Esophagus muscularis mucosa (tissue), 4 donors: ENCODE measurements at regions not wholly inside any gene's neighbourhood (a gene's known extent, or its start where the extent isn't known, plus 50 kb on each side); places are given as distances from the start of the nearest gene placed in this dataset.

Experiments used
- DNase-seq: peaks from one replicate; pipeline ENCODE4 v3.0.0-alpha.2; 2017; ENCODE audit errors: extremely low spot score
- H3K27ac ChIP-seq, 4 donors: fragments of 200-600 bp; sonication (generic); replicated peaks in 1 of 4; 1 replicate in 3 of 4; 2 replicates in 1 of 4; pipeline ENCODE4 v1.5.1; 2016 to 2019; ENCODE audit warnings: mild to moderate bottlenecking in 1 of 4
- H3K27me3 ChIP-seq, 4 donors: fragments of 200-600 bp; sonication (generic); one replicate each; pipeline versions ENCODE4 v1.5.1 to v1.6.0; 2016 to 2019
- H3K36me3 ChIP-seq, 4 donors: fragments of 200-600 bp; sonication (generic); one replicate each; pipeline ENCODE4 v1.5.1; 2016 to 2019
- H3K4me1 ChIP-seq, 4 donors: fragments of 200-600 bp; sonication (generic); one replicate each; pipeline ENCODE4 v1.5.1; 2016 to 2019
- H3K4me3 ChIP-seq, 4 donors: fragments of 200-600 bp; sonication (generic); 1 replicate in 2 of 4; 2 replicates in 2 of 4; pipeline ENCODE4 v1.5.1; 2016 to 2019; ENCODE audit warnings: mild to moderate bottlenecking in 4 of 4, moderate library complexity in 1 of 4
- H3K9me3 ChIP-seq, 4 donors: fragments of 200-600 bp; sonication (generic); 1 replicate in 3 of 4; 2 replicates in 1 of 4; pipeline ENCODE4 v1.5.1; 2016 to 2019
- EP300 ChIP-seq: sonication (generic); formaldehyde crosslinking; IDR thresholded peaks from one replicate; pipeline ENCODE4 v1.6.1; 2017; ENCODE audit warnings: antibody characterized with exemption
- POLR2A ChIP-seq: fragments of 450-650 bp; IDR thresholded peaks from one replicate; pipeline ENCODE4 v1.6.1; 2017; ENCODE audit warnings: antibody characterized with exemption, moderate library complexity, mild to moderate bottlenecking, low read depth
- POLR2AphosphoS5 ChIP-seq, 2 donors: sonication (generic); formaldehyde crosslinking; IDR thresholded peaks; one replicate each; pipeline ENCODE4 v1.6.1; 2017; ENCODE audit warnings: antibody characterized with exemption in 2 of 2
- WGBS: methylation state at CpG from one replicate; pipeline ENCODE4 v1.1.5; 2018; 5-methylcytosine and 5-hydroxymethylcytosine counted together
- intact Hi-C: fragments of 100-400 bp; cut with DNase I; formaldehyde crosslinking; loops from one replicate; pipeline ENCODE4 v1.15.1; 2023
- TF ChIP-seq, protein P1 (sequence below), 3 experiments: fragments of 200-600 bp in 2 of 3; fragments of 450-650 bp in 1 of 3; sonication (generic) in 2 of 3; IDR thresholded peaks; one replicate each; pipeline ENCODE4 v1.5.1; 2017 to 2019; ENCODE audit warnings: antibody characterized with exemption in 3 of 3, mild to moderate bottlenecking in 2 of 3, moderate library complexity in 1 of 3

DNA sequence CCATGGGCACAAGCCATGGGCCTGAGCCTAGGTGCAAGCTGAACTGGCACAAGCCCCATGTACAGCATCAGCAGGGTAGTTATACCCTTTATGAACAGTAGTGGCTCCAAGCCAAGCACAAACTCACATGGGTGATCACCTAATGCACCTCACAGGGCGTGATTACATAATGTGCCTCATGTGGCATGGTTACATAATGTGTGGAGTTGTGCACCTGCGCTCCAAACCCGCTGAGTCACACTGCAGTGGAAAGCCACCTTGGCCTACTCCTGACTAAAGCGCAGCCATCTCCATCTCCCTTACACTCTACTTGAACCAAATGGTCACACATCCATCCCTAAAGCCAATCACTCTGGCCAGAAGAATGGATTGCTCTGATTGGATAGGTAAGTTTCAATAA is 279.7 kb downstream of the MBD2 start:
- no peaks in the 10 kb centered on the region for H3K27me3 ChIP-seq
- intact Hi-C loops, result no loop called here
- TF ChIP-seq, protein P1, sequence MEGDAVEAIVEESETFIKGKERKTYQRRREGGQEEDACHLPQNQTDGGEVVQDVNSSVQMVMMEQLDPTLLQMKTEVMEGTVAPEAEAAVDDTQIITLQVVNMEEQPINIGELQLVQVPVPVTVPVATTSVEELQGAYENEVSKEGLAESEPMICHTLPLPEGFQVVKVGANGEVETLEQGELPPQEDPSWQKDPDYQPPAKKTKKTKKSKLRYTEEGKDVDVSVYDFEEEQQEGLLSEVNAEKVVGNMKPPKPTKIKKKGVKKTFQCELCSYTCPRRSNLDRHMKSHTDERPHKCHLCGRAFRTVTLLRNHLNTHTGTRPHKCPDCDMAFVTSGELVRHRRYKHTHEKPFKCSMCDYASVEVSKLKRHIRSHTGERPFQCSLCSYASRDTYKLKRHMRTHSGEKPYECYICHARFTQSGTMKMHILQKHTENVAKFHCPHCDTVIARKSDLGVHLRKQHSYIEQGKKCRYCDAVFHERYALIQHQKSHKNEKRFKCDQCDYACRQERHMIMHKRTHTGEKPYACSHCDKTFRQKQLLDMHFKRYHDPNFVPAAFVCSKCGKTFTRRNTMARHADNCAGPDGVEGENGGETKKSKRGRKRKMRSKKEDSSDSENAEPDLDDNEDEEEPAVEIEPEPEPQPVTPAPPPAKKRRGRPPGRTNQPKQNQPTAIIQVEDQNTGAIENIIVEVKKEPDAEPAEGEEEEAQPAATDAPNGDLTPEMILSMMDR (IDR thresholded peaks at IDR 0.05), result no peak
- TF ChIP-seq EP300 (no peak), POLR2A (no peak), POLR2AphosphoS5 (IDR thresholded peaks at IDR 0.05) (no peak)
- no peaks in the 10 kb centered on the region for H3K36me3 ChIP-seq
- H3K27ac ChIP-seq, result no peak overlapping the region
- no peak for DNase-seq
- H3K9me3 ChIP-seq, result no peaks in the 10 kb centered on the region
- 96% methylated on average over 4 of the region's 4 CpGs for WGBS
- no peaks in the 10 kb centered on the region for H3K4me1 ChIP-seq
- H3K4me3 ChIP-seq, result no peak overlapping the region

- H3K4me1 ChIP-seq, result no peaks in the 10 kb centered on the region
- WGBS, result 89% methylated on average over 1 of the region's 1 CpG
- DNase-seq, result no peak
- intact Hi-C loops, result no loop called here
- TF ChIP-seq POLR2AphosphoS5 (IDR thresholded peaks at IDR 0.05), result no peak
- TF ChIP-seq EP300, result no peak
- TF ChIP-seq POLR2A, result no peak
- TF ChIP-seq, protein P1 (IDR thresholded peaks at IDR 0.05), result no peak
- H3K27me3 ChIP-seq, result no peaks in the 10 kb centered on the region
- no peaks in the 10 kb centered on the region for H3K9me3 ChIP-seq
- H3K4me3 ChIP-seq, result no peak overlapping the region
- H3K27ac ChIP-seq, result no peak overlapping the region
- no peaks in the 10 kb centered on the region for H3K36me3 ChIP-seq
Observed at GRCh38 chr18:53943326-53943860, 281.1 kb downstream of the MBD2 start.

DNA sequence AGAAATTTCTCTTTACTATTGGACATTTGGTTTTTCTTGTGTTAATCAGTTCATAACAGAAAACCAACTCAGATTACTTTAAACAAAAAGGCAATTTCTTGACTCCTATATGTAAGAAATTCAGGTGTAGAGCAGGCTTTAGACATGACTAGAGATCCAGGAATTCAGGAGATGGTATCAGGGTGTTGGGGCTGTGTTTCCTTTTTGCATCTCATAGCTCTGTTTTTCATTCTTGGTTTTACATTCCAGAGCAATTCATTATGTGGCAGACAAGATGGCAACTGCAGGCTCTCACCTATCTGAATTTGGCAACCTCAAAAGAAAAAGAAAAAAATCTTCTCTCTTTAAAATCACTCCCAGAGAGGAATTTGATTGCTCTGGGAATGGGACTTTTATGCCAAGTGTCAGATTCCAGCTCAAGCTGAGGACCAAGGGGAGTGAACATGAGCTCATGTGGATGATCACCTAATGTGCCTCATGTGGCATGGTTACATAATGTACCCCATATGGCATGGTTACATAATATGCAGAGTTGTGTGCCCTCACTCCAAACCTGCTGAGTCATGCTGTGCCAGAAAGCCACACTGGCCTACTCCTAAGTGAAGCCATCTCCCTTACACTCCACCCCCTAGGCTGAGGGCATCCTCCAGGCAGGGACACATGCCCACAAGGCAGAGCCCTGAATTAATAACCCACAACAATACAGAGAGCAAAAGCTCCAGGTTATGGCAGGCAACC is 282.7 kb downstream of the MBD2 start:
- H3K9me3 ChIP-seq, result no peaks in the 10 kb centered on the region
- H3K4me1 ChIP-seq, result no peaks in the 10 kb centered on the region
- no peaks in the 10 kb centered on the region for H3K27me3 ChIP-seq
- H3K27ac ChIP-seq, result no peak overlapping the region
- intact Hi-C loops, result no loop called here
- TF ChIP-seq EP300, result no peak
- no peak for TF ChIP-seq POLR2A
- TF ChIP-seq, protein P1 (IDR thresholded peaks at IDR 0.05), result no peak
- TF ChIP-seq POLR2AphosphoS5 (IDR thresholded peaks at IDR 0.05), result no peak
- H3K36me3 ChIP-seq, result no peaks in the 10 kb centered on the region
- DNase-seq, result no peak
- no peak overlapping the region for H3K4me3 ChIP-seq

GRCh38 chr18:53937037-53937436 is 287.4 kb downstream of the MBD2 start:
- TF ChIP-seq POLR2A, result no peak
- TF ChIP-seq POLR2AphosphoS5 (IDR thresholded peaks at IDR 0.05), result no peak
- TF ChIP-seq, protein P1 (IDR thresholded peaks at IDR 0.05), result no peak
- TF ChIP-seq EP300, result no peak
- Histone ChIP-seq H3K4me1 (no peaks in the 10 kb centered on the region), H3K36me3 (no peaks in the 10 kb centered on the region), H3K27ac (no peak overlapping the region), H3K9me3 (no peaks in the 10 kb centered on the region), H3K4me3 (no peak overlapping the region), H3K27me3 (no peaks in the 10 kb centered on the region)
- no peak for DNase-seq
- intact Hi-C loops, result no loop called here
- WGBS, result 64% methylated on average over 3 of the region's 3 CpGs
